ENCODE measurements at regions not wholly inside any gene's neighbourhood (a gene's known extent, or its start where the extent isn't known, plus 50 kb on each side); places are given as distances from the start of the nearest gene placed in this dataset.

- DNase-seq (ENCODE audit: low read depth), result no peak
Observed at GRCh38 chr16:27685807-27686206, 135.9 kb downstream of the KATNIP start.

DNA sequence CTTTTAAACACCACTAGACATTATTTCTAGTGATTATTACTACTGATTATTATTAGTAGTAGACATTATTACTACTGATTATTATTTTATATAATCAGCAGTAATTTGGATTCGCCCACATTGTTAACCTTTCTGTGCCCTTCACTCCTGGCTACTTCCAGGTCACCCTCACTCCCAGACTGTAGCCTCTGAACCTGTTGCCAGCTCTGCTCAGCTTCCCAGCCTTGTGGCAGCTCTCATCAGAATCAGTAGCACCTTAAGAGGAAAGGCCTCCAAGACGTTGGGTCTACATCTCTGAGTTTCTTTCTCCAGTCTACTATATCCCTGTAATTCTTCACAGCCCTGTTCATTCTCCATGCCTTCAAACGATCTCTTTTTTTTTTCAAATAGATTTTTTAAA, 137.0 kb downstream of the KATNIP start:
- no peak for DNase-seq (ENCODE audit: low read depth)

GRCh38 chr16:27687605-27688004, 137.7 kb downstream of the KATNIP start:
- no peak for DNase-seq (ENCODE audit: low read depth)

DNA sequence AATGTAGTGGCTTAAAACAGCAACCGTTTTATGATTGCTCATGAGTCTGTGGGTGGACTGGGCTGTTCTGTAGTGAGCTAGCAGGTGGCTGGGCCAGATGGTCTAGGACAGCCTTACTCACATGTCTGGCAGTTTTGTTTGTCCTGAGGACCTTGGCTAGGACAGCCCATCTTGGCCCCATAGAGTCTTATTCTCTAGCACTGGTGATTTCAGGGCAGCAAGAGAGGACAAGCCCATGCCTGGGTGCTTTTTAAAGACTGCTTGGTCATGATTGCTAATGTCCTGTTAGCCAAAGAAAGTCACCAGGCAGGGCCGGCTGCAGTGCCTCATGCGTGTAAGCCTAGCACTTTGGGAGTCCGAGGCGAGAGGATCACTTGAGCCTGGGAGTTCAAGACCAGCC, 139.8 kb downstream of the KATNIP start:
- DNase-seq (ENCODE audit: low read depth), result no peak

GRCh38 chr16:27690608-27691007, 140.7 kb downstream of the KATNIP start:
- peak; percentile 20 for DNase-seq (ENCODE audit: low read depth)

DNA sequence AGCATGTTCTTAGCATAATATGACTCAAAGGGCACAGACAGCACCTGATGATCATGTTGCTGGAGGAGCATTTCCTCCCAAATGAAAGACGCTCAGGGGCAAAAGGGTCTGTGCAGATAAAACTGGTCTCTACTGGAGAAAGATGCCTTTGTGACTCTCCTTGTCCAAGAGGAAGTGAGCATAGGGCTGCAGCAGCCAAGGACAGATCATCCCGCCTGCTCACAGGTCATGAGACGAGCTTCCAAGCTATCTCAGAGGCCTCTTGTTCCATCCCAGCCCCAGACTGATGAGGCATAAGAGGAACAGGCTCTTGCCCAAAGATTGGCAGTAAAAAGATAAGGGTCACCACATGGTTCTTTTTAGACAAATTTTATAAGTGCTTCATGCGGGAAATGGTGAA, 141.8 kb downstream of the KATNIP start:
- no peak for DNase-seq (ENCODE audit: low read depth)

GRCh38 chr16:27692576-27692975, 142.6 kb downstream of the KATNIP start:
- DNase-seq (ENCODE audit: low read depth), result no peak

GRCh38 chr16:27695161-27695560, 145.2 kb downstream of the KATNIP start:
- DNase-seq (ENCODE audit: low read depth), result no peak

DNA sequence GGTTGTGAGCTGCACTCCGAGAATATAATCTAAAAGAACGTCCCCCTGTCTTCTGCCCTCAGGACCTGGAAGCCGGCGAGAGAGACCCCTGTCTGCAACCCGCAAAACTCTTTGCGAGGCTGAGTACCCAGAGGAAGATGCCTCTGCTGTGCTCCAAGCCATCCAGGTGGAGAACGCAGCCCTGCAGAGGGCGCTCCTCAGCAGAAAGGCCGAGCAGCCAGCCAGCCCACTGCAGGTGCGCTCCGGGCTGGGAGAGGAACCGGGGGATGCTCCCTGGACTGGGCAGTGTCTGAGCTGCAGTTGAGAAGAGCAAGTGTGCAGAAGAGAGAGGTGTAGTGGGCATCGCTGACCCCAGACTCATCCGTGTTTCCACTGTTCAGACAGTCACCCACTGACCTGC, 148.3 kb downstream of the KATNIP start:
- no peak for DNase-seq (ENCODE audit: low read depth)

GRCh38 chr16:27698746-27699145, 148.8 kb downstream of the KATNIP start:
- DNase-seq (ENCODE audit: low read depth), result no peak

DNA sequence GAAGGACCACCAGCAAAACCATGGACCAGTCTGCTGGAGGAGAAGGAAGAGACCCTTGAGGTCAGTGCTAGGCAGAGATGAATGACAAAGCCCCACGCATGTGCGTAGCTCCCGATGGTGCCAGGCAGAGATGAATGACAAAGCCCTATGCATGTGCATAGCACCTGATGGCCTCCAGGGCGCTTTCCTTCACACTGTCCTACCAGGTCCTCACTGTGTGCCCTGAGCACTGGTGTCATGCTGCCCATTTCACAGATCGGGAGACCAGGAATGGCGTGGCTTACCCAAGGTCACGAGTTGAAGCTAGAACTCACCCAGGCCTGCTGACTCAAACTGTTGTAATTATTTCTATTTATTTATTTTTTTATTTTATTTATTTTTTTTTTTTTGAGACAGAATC, 149.6 kb downstream of the KATNIP start:
- no peak for DNase-seq (ENCODE audit: low read depth)

DNA sequence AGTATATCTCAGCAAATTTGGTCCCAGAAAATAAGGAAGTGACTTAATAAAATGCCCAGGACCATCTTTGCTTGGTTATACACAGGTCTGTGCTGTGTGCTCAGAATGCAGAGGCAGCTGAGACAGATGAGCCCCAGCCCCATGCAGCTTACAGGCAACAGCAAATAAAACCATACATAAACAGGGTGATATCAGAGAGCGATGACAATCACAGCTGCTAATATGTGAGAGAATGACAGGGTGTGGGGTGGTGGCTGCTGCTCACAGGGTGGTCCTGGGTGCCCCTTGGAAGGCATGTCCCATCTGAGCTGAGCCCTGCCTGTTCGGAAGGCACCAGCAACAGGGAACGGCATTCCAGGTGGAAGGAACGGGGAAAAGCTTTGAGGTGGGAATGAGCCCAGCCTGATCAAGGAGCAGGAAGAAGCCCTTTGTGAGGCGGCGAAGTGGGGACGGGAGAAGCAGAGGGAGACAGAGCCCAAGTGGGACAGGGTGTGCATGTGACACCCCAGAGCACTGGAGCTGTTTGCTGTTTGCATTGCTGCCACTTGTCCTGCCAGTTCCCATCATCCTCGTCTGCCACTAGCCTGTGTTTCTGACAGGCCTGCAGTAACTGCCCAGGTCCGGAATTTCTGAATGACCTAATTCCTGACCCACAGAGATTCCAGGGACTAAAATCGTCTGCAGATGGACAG, 150.5 kb downstream of the KATNIP start:
- no peak for DNase-seq (ENCODE audit: low read depth)

- DNase-seq (ENCODE audit: low read depth), result no peak
Observed at GRCh38 chr16:27701381-27701780, 151.4 kb downstream of the KATNIP start.

GRCh38 chr16:27703121-27703520, 153.2 kb downstream of the KATNIP start:
- DNase-seq (ENCODE audit: low read depth), result no peak

GRCh38 chr16:27703545-27703944, 153.6 kb downstream of the KATNIP start:
- no peak for DNase-seq (ENCODE audit: low read depth)

GRCh38 chr16:27704252-27704651, 154.3 kb downstream of the KATNIP start:
- DNase-seq (ENCODE audit: low read depth), result no peak

DNA sequence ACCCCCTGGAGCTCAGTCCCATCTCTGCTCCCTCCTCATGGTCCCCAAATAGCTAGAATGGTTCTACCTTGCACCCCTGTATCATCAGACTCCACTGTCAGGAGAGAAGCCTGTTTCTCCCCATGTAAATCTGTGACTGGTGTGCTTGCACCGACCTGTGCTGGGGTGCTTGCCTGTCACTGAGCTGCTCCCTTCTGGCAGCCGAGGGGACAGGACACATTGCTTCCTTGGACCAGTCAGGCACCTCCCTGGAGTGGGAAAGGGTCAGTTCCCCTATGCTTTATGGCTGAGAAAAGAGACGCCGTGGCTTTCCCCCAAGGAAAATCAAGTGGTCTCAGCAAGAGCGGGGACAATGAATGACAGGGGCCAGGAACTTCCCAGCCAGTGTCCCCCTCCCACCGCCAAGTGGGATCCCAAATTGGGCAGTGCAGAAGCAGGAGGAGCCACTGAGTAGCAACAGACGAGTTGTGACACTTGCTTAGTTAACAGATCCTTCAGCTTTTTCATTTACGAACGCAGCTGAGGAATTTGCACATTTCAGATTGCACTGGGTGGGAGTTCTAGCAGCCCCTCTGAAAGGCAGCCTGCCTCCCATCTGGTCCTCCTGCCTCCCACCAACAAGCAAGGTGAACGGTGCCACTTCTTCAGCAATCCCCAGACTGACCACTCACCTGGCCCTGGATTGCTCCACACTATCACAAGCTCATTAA, 156.4 kb downstream of the KATNIP start:
- no peak for DNase-seq (ENCODE audit: low read depth)

DNA sequence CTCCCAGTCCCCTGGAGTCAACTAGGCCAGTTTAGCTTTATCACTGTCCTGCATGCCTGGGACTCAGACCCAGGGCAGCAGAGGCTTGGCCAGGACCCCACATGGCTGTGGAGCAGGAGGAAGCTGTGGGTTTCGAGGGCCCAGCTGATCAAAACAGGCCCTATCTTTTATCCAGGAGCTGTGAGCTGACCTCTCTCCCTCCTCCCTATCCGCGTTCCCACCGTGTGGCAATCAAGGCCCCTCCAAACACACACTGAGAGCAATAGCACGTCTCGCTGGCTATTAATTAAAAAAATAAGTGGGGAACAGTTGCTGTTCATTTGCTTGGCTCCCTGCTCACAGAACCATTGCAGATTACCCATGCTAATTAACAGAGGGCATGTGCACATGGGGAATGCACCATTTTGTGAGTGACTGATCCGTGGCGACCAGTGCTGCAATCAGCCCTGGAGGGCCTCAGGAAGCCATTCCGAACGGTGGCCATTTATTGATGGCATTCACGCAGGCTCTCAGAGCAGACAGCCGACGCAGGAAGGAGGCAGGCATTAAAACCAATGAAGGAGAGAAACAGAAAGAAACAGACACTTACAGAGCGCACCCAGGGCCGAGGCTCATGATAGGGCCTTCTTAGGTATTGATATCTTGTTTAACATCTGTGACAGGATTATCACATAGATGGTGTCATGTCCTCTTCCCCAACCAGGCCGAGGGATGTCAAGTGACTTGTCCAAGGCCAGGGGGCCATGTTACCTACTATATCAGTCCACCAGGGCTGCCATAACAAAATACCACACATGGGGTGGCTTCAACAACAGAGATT, 157.1 kb downstream of the KATNIP start:
- DNase-seq (ENCODE audit: low read depth), result no peak

GRCh38 chr16:27708651-27709050, 158.7 kb downstream of the KATNIP start:
- DNase-seq (ENCODE audit: low read depth), result no peak

DNA sequence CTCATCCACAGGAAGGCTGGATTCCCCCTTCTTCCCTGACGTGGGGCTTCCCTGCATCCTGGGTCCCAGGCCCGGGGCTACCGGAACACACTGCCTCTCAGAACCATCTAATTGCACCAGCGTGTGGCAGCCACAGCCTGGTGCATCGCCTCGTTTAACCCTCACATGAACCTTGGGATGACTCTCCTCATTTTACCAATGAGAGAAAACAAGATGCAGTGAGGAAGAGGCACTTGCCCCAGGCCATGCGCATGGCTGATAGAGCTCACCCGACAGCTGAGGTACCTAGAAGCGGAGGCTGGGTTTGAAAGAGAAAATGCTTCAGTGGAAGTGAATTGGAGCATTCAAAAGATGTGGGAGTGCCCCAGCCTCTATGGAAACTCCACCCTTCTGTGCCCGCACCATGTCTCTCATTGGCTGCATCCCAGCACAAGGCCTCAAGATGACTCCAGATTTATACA, 162.3 kb downstream of the KATNIP start:
- no peak for DNase-seq (ENCODE audit: low read depth)

- DNase-seq (ENCODE audit: low read depth), result no peak
Observed at GRCh38 chr16:27717726-27718125, 167.8 kb downstream of the KATNIP start.

DNA sequence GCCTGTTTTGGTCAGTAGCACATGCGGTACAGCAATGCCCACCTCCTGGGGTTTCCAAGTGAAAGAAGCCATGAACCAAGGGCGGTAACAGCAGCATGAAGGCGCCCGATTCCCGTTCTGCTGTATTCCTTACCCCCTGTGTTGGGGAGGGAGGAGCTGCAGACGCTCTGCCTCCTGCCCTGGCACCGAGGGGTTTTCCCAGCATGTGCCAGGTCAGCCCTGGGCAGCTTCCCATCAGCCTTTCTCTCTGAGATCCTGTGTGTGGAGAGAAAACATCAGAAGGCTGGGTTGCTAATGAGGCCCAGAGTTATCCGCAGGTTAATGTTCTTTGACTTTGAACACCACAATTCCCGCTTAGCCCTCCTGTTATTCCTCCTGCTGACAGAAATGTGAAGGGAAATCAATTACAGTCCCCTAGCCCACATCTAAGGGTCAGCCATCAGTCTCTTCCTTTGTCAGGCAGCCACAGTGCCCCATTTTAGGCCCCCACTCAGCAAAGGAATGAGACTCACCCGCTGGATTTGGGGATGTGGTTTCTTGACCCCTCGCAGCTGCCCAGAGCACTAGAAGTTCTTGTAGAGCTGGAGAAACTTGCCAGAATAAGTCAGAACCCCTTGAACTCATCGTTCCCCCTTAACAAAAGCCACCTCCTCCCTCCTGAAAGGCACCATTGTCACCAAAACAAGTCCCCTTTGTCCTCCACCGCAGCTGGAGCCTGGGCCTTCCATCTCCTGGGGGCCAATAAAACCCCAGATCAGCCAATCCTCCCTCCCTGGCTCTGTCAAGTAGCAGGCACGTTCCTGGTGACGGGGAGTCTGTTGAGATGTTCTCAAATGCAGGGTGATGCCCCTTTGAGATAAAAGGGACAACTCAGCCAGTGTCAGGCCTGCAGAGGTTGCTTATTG, 168.5 kb downstream of the KATNIP start:
- DNase-seq (ENCODE audit: low read depth), result no peak

All from HS-27A (cell line).